HG03103 (cell line): ENCODE measurements at regions not wholly inside any gene's neighbourhood (a gene's known extent, or its start where the extent isn't known, plus 50 kb on each side); places are given as distances from the start of the nearest gene placed in this dataset.

Experiments used
- ATAC-seq: cut with Tn5 transposase; IDR thresholded peaks from one replicate; pipeline ENCODE4 v1.9.1; 2021; ENCODE audit warnings: low read depth; ENCODE audit not compliant: unreplicated experiment

GRCh38 chr1:221907166-221907932 lies 165.5 kb upstream of the DUSP10 start:
- no peak for ATAC-seq

- no peak for ATAC-seq
Measured at GRCh38 chr1:221905802-221906201, 163.9 kb upstream of the DUSP10 start.

GRCh38 chr1:221904319-221904718 lies 162.4 kb upstream of the DUSP10 start:
- ATAC-seq: no peak

- no peak for ATAC-seq
Measured at GRCh38 chr1:221903594-221903993, 161.7 kb upstream of the DUSP10 start.

- no peak for ATAC-seq
Measured at GRCh38 chr1:221902961-221903360, 161.1 kb upstream of the DUSP10 start.

- ATAC-seq: no peak
Measured at GRCh38 chr1:221900678-221901077, 158.8 kb upstream of the DUSP10 start.

- no peak for ATAC-seq
Measured at GRCh38 chr1:221897321-221897721, 155.4 kb upstream of the DUSP10 start.

GRCh38 chr1:221892301-221892830 lies 150.5 kb upstream of the DUSP10 start:
- ATAC-seq: no peak

GRCh38 chr1:221891708-221892107 lies 149.8 kb upstream of the DUSP10 start:
- no peak for ATAC-seq

- ATAC-seq: no peak
Measured at GRCh38 chr1:221888801-221889200, 146.9 kb upstream of the DUSP10 start.

- no peak for ATAC-seq
Measured at GRCh38 chr1:221888218-221888617, 146.3 kb upstream of the DUSP10 start.

- ATAC-seq: no peak
Measured at GRCh38 chr1:221887758-221888157, 145.9 kb upstream of the DUSP10 start.

GRCh38 chr1:221887415-221887746 lies 145.5 kb upstream of the DUSP10 start:
- no peak for ATAC-seq

GRCh38 chr1:221886743-221887414 lies 145.0 kb upstream of the DUSP10 start:
- ATAC-seq: no peak

- ATAC-seq: no peak
Measured at GRCh38 chr1:221886311-221886710, 144.4 kb upstream of the DUSP10 start.

GRCh38 chr1:221884821-221885220 lies 142.9 kb upstream of the DUSP10 start:
- no peak for ATAC-seq

- no peak for ATAC-seq
Measured at GRCh38 chr1:221881805-221882581, 140.1 kb upstream of the DUSP10 start.

- ATAC-seq: no peak
Measured at GRCh38 chr1:221880182-221880581, 138.3 kb upstream of the DUSP10 start.

- peak; percentile 84 for ATAC-seq
Measured at GRCh38 chr1:221878134-221878533, 136.2 kb upstream of the DUSP10 start.

GRCh38 chr1:221877311-221877710 lies 135.4 kb upstream of the DUSP10 start:
- no peak for ATAC-seq

- ATAC-seq: no peak
Measured at GRCh38 chr1:221875004-221875330, 133.1 kb upstream of the DUSP10 start.
